OCI-M1 (cell line): ENCODE measurements at regions not wholly inside any gene's neighbourhood (a gene's known extent, or its start where the extent isn't known, plus 50 kb on each side); places are given as distances from the start of the nearest gene placed in this dataset.

ENCODE experiments used
- DNase-seq: peaks from one replicate; lab custom pipeline; 2025; lab: John Stamatoyannopoulos, UW

- no peak for DNase-seq
Observed at GRCh38 chrX:6906608-6907007, 240.9 kb upstream of the STS start.

GRCh38 chrX:6904156-6904555 lies 243.4 kb upstream of the STS start:
- DNase-seq: no peak

- DNase-seq: no peak
Observed at GRCh38 chrX:6898371-6898770, 249.1 kb upstream of the STS start.

GRCh38 chrX:6891404-6891803 lies 256.1 kb upstream of the STS start:
- DNase-seq: no peak

GRCh38 chrX:6890544-6891261 lies 256.8 kb upstream of the STS start:
- no peak for DNase-seq

GRCh38 chrX:6885909-6886308 lies 261.6 kb upstream of the STS start:
- DNase-seq: no peak

GRCh38 chrX:6885396-6885795 lies 262.1 kb upstream of the STS start:
- DNase-seq: no peak

GRCh38 chrX:6861456-6861855 lies 286.1 kb upstream of the STS start:
- no peak for DNase-seq

- no peak for DNase-seq
Observed at GRCh38 chrX:6857749-6858148, 289.8 kb upstream of the STS start.

- DNase-seq: no peak
Observed at GRCh38 chrX:6856471-6856870, 291.0 kb upstream of the STS start.

- no peak for DNase-seq
Observed at GRCh38 chrX:6852869-6853268, 294.6 kb upstream of the STS start.

GRCh38 chrX:6852121-6852520 lies 295.4 kb upstream of the STS start:
- DNase-seq: no peak

GRCh38 chrX:6851140-6851539 lies 296.4 kb upstream of the STS start:
- no peak for DNase-seq

GRCh38 chrX:6849716-6850414 lies 297.6 kb upstream of the STS start:
- peak; percentile 28 for DNase-seq

- DNase-seq: no peak
Observed at GRCh38 chrX:6832619-6833018, 297.7 kb upstream of the VCX3A start.

GRCh38 chrX:6826856-6827255 lies 291.9 kb upstream of the VCX3A start:
- DNase-seq: no peak

GRCh38 chrX:6821730-6822129 lies 286.8 kb upstream of the VCX3A start:
- DNase-seq: no peak

GRCh38 chrX:6813836-6814370 lies 279.0 kb upstream of the VCX3A start:
- no peak for DNase-seq

GRCh38 chrX:6812087-6812486 lies 277.2 kb upstream of the VCX3A start:
- DNase-seq: no peak

GRCh38 chrX:6810776-6811175 lies 275.9 kb upstream of the VCX3A start:
- no peak for DNase-seq

GRCh38 chrX:6803607-6804006 lies 268.7 kb upstream of the VCX3A start:
- no peak for DNase-seq

- no peak for DNase-seq
Observed at GRCh38 chrX:6793000-6793399, 258.1 kb upstream of the VCX3A start.

GRCh38 chrX:6783912-6784311 lies 249.0 kb upstream of the VCX3A start:
- no peak for DNase-seq

- no peak for DNase-seq
Observed at GRCh38 chrX:6782831-6783230, 247.9 kb upstream of the VCX3A start.
